DND-41 (cell line): ENCODE measurements at regions not wholly inside any gene's neighbourhood (a gene's known extent, or its start where the extent isn't known, plus 50 kb on each side); places are given as distances from the start of the nearest gene placed in this dataset.

ENCODE experiments used
- ATAC-seq: fragments of 200-7000 bp; cut with Tn5 transposase; 3 replicates; pipeline ENCODE4 v1.9.1; 2021; ENCODE audit warnings: low read depth; ENCODE audit not compliant: insufficient read depth
- DNase-seq: peaks from one replicate; pipeline ENCODE4 v3.0.0-alpha.2; 2020
- H2AFZ ChIP-seq: 2 replicates; pipeline ENCODE4 v1.6.0; 2012; ENCODE audit warnings: low read depth, low read length
- H3K27ac ChIP-seq: 2 replicates; pipeline ENCODE4 v1.5.1; 2012; ENCODE audit warnings: low read length, inconsistent platforms
- H3K27me3 ChIP-seq: fragments of 200-600 bp; sonication (generic); 2 replicates; pipeline ENCODE4 v1.6.0; 2012; ENCODE audit warnings: low read length, mild to moderate bottlenecking, inconsistent platforms; ENCODE audit not compliant: insufficient read depth, poor library complexity
- H3K36me3 ChIP-seq: 2 replicates; pipeline ENCODE4 v1.5.1; 2012; ENCODE audit warnings: low read length, inconsistent platforms; ENCODE audit not compliant: insufficient read depth
- H3K4me1 ChIP-seq: 2 replicates; pipeline ENCODE4 v1.5.1; 2012; ENCODE audit warnings: mild to moderate bottlenecking, low read length; ENCODE audit not compliant: insufficient read depth
- H3K4me2 ChIP-seq: 2 replicates; pipeline ENCODE4 v1.6.0; 2012; ENCODE audit warnings: mild to moderate bottlenecking, moderate library complexity, low read length, inconsistent platforms; ENCODE audit not compliant: insufficient read depth
- H3K4me3 ChIP-seq, 2 experiments: fragments of 200-600 bp in 1 of 2; shearing (Covaris generic) in 1 of 2; 2 replicates each; pipeline ENCODE4 v1.5.1; 2012 to 2016; ENCODE audit warnings: inconsistent platforms in 2 of 2, low read length in 2 of 2, mild to moderate bottlenecking in 2 of 2, low read depth in 1 of 2, moderate library complexity in 1 of 2
- H3K79me2 ChIP-seq: 2 replicates; pipeline ENCODE4 v1.6.0; 2012; ENCODE audit warnings: low read length, inconsistent platforms; ENCODE audit not compliant: insufficient read depth
- H3K9ac ChIP-seq: 2 replicates; pipeline ENCODE4 v1.6.0; 2012; ENCODE audit warnings: low read depth, mild to moderate bottlenecking, inconsistent platforms, low read length, moderate library complexity
- H3K9me3 ChIP-seq: 2 replicates; pipeline ENCODE4 v1.5.1; 2012; ENCODE audit warnings: low read length, moderate library complexity, mild to moderate bottlenecking, inconsistent platforms; ENCODE audit not compliant: insufficient read depth, severe bottlenecking
- H4K20me1 ChIP-seq: 2 replicates; pipeline ENCODE4 v1.6.0; 2012; ENCODE audit warnings: low read length; ENCODE audit not compliant: insufficient read depth
- EZH2 ChIP-seq: IDR thresholded peaks from 3 replicates; pipeline ENCODE4 v1.6.1; 2012; ENCODE audit warnings: borderline replicate concordance, low read depth, mild to moderate bottlenecking, moderate library complexity, low read length, inconsistent platforms; ENCODE audit not compliant: severe bottlenecking
- TF ChIP-seq, protein P1 (sequence below): IDR thresholded peaks from 2 replicates; pipeline ENCODE4 v1.5.1; 2012; ENCODE audit warnings: borderline replicate concordance, low read length, moderate library complexity, mild to moderate bottlenecking; ENCODE audit not compliant: poor library complexity, severe bottlenecking; ENCODE audit errors: extremely low read depth

- no peak for DNase-seq
- no peaks in the 10 kb centered on the region for H3K79me2 ChIP-seq
- no peak overlapping the region for H3K4me3 ChIP-seq
- TF ChIP-seq, protein P1, sequence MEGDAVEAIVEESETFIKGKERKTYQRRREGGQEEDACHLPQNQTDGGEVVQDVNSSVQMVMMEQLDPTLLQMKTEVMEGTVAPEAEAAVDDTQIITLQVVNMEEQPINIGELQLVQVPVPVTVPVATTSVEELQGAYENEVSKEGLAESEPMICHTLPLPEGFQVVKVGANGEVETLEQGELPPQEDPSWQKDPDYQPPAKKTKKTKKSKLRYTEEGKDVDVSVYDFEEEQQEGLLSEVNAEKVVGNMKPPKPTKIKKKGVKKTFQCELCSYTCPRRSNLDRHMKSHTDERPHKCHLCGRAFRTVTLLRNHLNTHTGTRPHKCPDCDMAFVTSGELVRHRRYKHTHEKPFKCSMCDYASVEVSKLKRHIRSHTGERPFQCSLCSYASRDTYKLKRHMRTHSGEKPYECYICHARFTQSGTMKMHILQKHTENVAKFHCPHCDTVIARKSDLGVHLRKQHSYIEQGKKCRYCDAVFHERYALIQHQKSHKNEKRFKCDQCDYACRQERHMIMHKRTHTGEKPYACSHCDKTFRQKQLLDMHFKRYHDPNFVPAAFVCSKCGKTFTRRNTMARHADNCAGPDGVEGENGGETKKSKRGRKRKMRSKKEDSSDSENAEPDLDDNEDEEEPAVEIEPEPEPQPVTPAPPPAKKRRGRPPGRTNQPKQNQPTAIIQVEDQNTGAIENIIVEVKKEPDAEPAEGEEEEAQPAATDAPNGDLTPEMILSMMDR, result no peak
- no peak for TF ChIP-seq EZH2
- no peaks in the 10 kb centered on the region; the same call in 1 of the 2 replicates for H4K20me1 ChIP-seq
- H3K9me3 ChIP-seq, result no peaks in the 10 kb centered on the region
- no peak overlapping the region for H3K4me2 ChIP-seq
- no peak overlapping the region for H2AFZ ChIP-seq
- no peak overlapping the region for H3K27ac ChIP-seq
- no peaks in the 10 kb centered on the region for H3K4me1 ChIP-seq
- peaks cover 4% of the 10 kb centered on the region for H3K27me3 ChIP-seq
- H3K36me3 ChIP-seq, result no peaks in the 10 kb centered on the region
- no peak overlapping the region for H3K9ac ChIP-seq
- no peak for ATAC-seq
Measured at GRCh38 chr1:38113159-38113666, 66.6 kb upstream of the POU3F1 start.

GRCh38 chr1:38111589-38111988 is 65.0 kb upstream of the POU3F1 start:
- no peaks in the 10 kb centered on the region for H3K4me1 ChIP-seq
- no peaks in the 10 kb centered on the region for H4K20me1 ChIP-seq
- H3K79me2 ChIP-seq, result no peaks in the 10 kb centered on the region
- no peak overlapping the region for H3K27ac ChIP-seq
- no peak overlapping the region for H2AFZ ChIP-seq
- no peaks in the 10 kb centered on the region for H3K36me3 ChIP-seq
- no peaks in the 10 kb centered on the region for H3K9me3 ChIP-seq
- DNase-seq, result no peak
- H3K27me3 ChIP-seq, result no peaks in the 10 kb centered on the region
- ATAC-seq, result no peak
- H3K4me2 ChIP-seq, result no peak overlapping the region
- no peak overlapping the region for H3K9ac ChIP-seq
- H3K4me3 ChIP-seq, result no peak overlapping the region
- TF ChIP-seq EZH2, result no peak
- TF ChIP-seq, protein P1, result no peak

DNA sequence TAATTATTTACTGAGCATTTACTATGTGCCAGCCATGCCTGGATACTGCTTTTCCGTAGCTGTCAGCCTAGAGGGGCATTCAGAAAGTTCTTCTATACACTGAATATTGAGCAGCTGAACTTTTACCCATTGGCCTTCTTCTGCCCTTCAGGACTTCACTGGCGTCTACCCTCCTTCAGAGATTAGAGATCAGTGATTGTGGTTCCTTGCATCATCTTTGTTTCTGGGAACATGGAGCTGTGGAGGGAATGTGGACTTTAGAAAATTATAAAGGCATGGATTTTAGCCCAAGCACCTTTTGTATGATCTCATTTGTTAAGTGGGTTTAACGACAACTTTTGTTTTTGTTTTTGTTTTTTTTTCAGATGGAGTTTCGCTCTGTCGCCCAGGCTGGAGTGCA is 58.7 kb upstream of the POU3F1 start:
- Histone ChIP-seq H3K36me3 (no peaks in the 10 kb centered on the region), H3K9ac (no peak overlapping the region), H3K4me2 (no peak overlapping the region), H3K9me3 (no peaks in the 10 kb centered on the region), H3K27me3 (peaks cover 4% of the 10 kb centered on the region), H2AFZ (no peak overlapping the region), H4K20me1 (peaks cover 2% of the 10 kb centered on the region; the same call in 1 of the 2 replicates), H3K79me2 (no peaks in the 10 kb centered on the region), H3K4me3 (no peak overlapping the region), H3K27ac (no peak overlapping the region), H3K4me1 (no peaks in the 10 kb centered on the region)
- DNase-seq (no peak), ATAC-seq (no peak)
- TF ChIP-seq, protein P1, result no peak
- no peak for TF ChIP-seq EZH2
